ENCODE measurements at regions not wholly inside any gene's neighbourhood (a gene's known extent, or its start where the extent isn't known, plus 50 kb on each side); places are given as distances from the start of the nearest gene placed in this dataset.

GRCh38 chr21:23507501-23507900 lies 2099.8 kb downstream of the MRPL39 start:
- H3K27ac Mint-ChIP-seq (ENCODE audit: unreplicated experiment) = no peak overlapping the region
- no peak overlapping the region for H3K4me3 Mint-ChIP-seq (ENCODE audit: unreplicated experiment)
- Histone ChIP-seq H3K27me3 (ENCODE audit: insufficient read depth, low read length) (no peaks in the 10 kb centered on the region), H2AFZ (ENCODE audit: low read depth, low read length) (no peak overlapping the region), H3K9ac (ENCODE audit: low read length) (no peak overlapping the region), H3K4me1 (ENCODE audit: insufficient read depth, low read length) (no peaks in the 10 kb centered on the region), H3K4me3 (ENCODE audit: insufficient read depth, low read depth, low read length) (no peak overlapping the region), H4K20me1 (ENCODE audit: insufficient read depth, low read length) (no peaks in the 10 kb centered on the region), H3K27ac (ENCODE audit: low read depth, low read length) (no peak overlapping the region), H3K4me2 (ENCODE audit: low read length) (no peak overlapping the region), H3K79me2 (ENCODE audit: insufficient read depth, low read length) (no peaks in the 10 kb centered on the region), H3K36me3 (ENCODE audit: insufficient read depth, low read length) (no peaks in the 10 kb centered on the region), H3K9me3 (ENCODE audit: insufficient read depth, low read depth, low read length) (no peaks in the 10 kb centered on the region)
- DNase-seq (ENCODE audit: low read depth) (no peak), FAIRE-seq (no peak)
- no peaks in the 10 kb centered on the region for H3K27me3 Mint-ChIP-seq (ENCODE audit: low read depth, unreplicated experiment)
- no peaks in the 10 kb centered on the region for H3K9me3 Mint-ChIP-seq (ENCODE audit: unreplicated experiment)
- TF ChIP-seq CTCF (IDR thresholded peaks at IDR 0.05; ENCODE audit: insufficient read depth, low read depth, low read length) (no peak), EZH2 (IDR thresholded peaks at IDR 0.05; ENCODE audit: insufficient read depth, low read length) (no peak)
- no peaks in the 10 kb centered on the region for H3K36me3 Mint-ChIP-seq (ENCODE audit: low read depth, unreplicated experiment)
- no peaks in the 10 kb centered on the region for H3K4me1 Mint-ChIP-seq (ENCODE audit: low read depth, unreplicated experiment)

GRCh38 chr21:23496729-23497128 lies 2110.6 kb downstream of the MRPL39 start:
- Histone ChIP-seq H3K9me3 (ENCODE audit: insufficient read depth, low read depth, low read length) (peaks cover 2% of the 10 kb centered on the region), H3K4me1 (ENCODE audit: insufficient read depth, low read length) (no peaks in the 10 kb centered on the region), H3K4me3 (ENCODE audit: insufficient read depth, low read depth, low read length) (no peak overlapping the region), H3K36me3 (ENCODE audit: insufficient read depth, low read length) (no peaks in the 10 kb centered on the region), H3K27me3 (ENCODE audit: insufficient read depth, low read length) (no peaks in the 10 kb centered on the region), H3K79me2 (ENCODE audit: insufficient read depth, low read length) (no peaks in the 10 kb centered on the region), H2AFZ (ENCODE audit: low read depth, low read length) (no peak overlapping the region), H3K4me2 (ENCODE audit: low read length) (no peak overlapping the region), H4K20me1 (ENCODE audit: insufficient read depth, low read length) (no peaks in the 10 kb centered on the region), H3K9ac (ENCODE audit: low read length) (no peak overlapping the region), H3K27ac (ENCODE audit: low read depth, low read length) (no peak overlapping the region)
- no peaks in the 10 kb centered on the region for H3K36me3 Mint-ChIP-seq (ENCODE audit: low read depth, unreplicated experiment)
- no peaks in the 10 kb centered on the region for H3K4me1 Mint-ChIP-seq (ENCODE audit: low read depth, unreplicated experiment)
- no peaks in the 10 kb centered on the region for H3K27me3 Mint-ChIP-seq (ENCODE audit: low read depth, unreplicated experiment)
- TF ChIP-seq CTCF (IDR thresholded peaks at IDR 0.05; ENCODE audit: insufficient read depth, low read depth, low read length) (no peak), EZH2 (IDR thresholded peaks at IDR 0.05; ENCODE audit: insufficient read depth, low read length) (no peak)
- H3K9me3 Mint-ChIP-seq (ENCODE audit: unreplicated experiment) = no peaks in the 10 kb centered on the region
- DNase-seq (ENCODE audit: low read depth) (no peak), FAIRE-seq (no peak)
- no peak overlapping the region for H3K27ac Mint-ChIP-seq (ENCODE audit: unreplicated experiment)
- H3K4me3 Mint-ChIP-seq (ENCODE audit: unreplicated experiment) = no peak overlapping the region

GRCh38 chr21:23488245-23488644 lies 2119.0 kb downstream of the MRPL39 start:
- H3K27ac Mint-ChIP-seq (ENCODE audit: unreplicated experiment) = no peak overlapping the region

More at GRCh38 chr21:23488245-23488644, 2119.0 kb downstream of the MRPL39 start:
- Mint-ChIP-seq H3K27me3 (ENCODE audit: low read depth, unreplicated experiment) (no peaks in the 10 kb centered on the region), H3K4me1 (ENCODE audit: low read depth, unreplicated experiment) (no peaks in the 10 kb centered on the region), H3K36me3 (ENCODE audit: low read depth, unreplicated experiment) (no peaks in the 10 kb centered on the region), H3K4me3 (ENCODE audit: unreplicated experiment) (no peak overlapping the region), H3K9me3 (ENCODE audit: unreplicated experiment) (no peaks in the 10 kb centered on the region)
- Histone ChIP-seq H3K4me3 (ENCODE audit: insufficient read depth, low read depth, low read length) (no peak overlapping the region), H3K79me2 (ENCODE audit: insufficient read depth, low read length) (no peaks in the 10 kb centered on the region), H3K9me3 (ENCODE audit: insufficient read depth, low read depth, low read length) (no peaks in the 10 kb centered on the region), H3K9ac (ENCODE audit: low read length) (no peak overlapping the region), H3K27me3 (ENCODE audit: insufficient read depth, low read length) (no peaks in the 10 kb centered on the region), H3K4me1 (ENCODE audit: insufficient read depth, low read length) (no peaks in the 10 kb centered on the region), H3K27ac (ENCODE audit: low read depth, low read length) (no peak overlapping the region), H4K20me1 (ENCODE audit: insufficient read depth, low read length) (no peaks in the 10 kb centered on the region), H2AFZ (ENCODE audit: low read depth, low read length) (no peak overlapping the region), H3K4me2 (ENCODE audit: low read length) (no peak overlapping the region), H3K36me3 (ENCODE audit: insufficient read depth, low read length) (no peaks in the 10 kb centered on the region)
- DNase-seq (ENCODE audit: low read depth) (no peak), FAIRE-seq (no peak)
- no peak for TF ChIP-seq CTCF (IDR thresholded peaks at IDR 0.05; ENCODE audit: insufficient read depth, low read depth, low read length)
- no peak for TF ChIP-seq EZH2 (IDR thresholded peaks at IDR 0.05; ENCODE audit: insufficient read depth, low read length)

Data from astrocyte (in vitro differentiated cells and primary cell).